GM18870 (cell line): ENCODE measurements at regions not wholly inside any gene's neighbourhood (a gene's known extent, or its start where the extent isn't known, plus 50 kb on each side); places are given as distances from the start of the nearest gene placed in this dataset.

Experiments
- ATAC-seq: cut with Tn5 transposase; IDR thresholded peaks from one replicate; pipeline ENCODE4 v1.9.1; 2021; ENCODE audit warnings: moderate library complexity; ENCODE audit not compliant: unreplicated experiment

DNA sequence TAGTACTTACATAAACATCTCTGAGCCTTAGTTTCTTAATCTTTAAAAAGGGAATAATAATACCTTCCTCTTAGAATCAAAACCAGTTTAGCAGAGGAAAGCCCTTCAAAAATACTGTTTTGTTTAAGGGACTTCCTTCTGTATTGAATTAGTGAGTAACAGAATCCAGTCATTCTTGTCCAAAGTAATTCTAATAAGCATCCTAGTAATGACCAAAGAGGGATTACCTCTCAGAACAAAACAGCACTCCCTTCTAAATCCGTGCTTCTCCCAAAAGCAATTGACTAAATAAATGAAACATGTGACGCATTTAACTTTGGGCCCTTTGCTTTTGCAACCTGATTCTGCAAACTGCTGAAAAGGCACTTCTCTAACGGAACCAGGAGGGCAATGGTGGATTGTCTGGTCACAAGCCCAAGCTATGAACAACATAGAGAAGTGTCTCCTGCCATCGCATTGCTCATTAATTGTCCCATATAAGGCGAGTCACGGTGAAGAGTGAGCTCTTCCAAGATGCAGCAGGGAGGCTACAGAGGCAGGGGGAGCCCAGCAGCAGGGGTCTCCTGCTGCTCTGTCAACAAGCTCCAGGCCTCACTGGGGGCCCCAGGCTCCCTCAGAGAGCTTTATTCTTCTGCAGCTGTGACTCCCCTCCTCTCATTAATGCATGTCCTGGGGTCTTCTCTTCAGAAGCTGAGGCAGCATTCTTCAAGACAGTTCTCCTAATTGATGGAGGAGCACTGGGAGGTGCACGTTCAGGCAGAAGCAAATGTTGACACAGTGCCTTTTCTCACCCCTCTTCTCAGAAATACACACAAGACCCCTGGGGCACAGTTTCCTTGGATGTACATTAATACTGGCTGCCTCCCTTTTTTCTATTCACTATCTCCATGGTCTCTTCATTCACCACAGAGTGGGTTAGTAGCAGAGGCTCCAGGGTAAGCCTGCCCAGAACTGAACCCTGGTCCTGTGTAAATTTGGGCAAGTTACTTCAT, 419.6 kb upstream of the RASGEF1B start:
- ATAC-seq: no peak

- no peak for ATAC-seq
Measured at GRCh38 chr4:81884986-81885385, 413.3 kb upstream of the RASGEF1B start.

- ATAC-seq: no peak
Measured at GRCh38 chr4:81883530-81884450, 412.1 kb upstream of the RASGEF1B start.

GRCh38 chr4:81883004-81883403, 411.3 kb upstream of the RASGEF1B start:
- ATAC-seq: no peak

GRCh38 chr4:81881855-81882621, 410.3 kb upstream of the RASGEF1B start:
- no peak for ATAC-seq

DNA sequence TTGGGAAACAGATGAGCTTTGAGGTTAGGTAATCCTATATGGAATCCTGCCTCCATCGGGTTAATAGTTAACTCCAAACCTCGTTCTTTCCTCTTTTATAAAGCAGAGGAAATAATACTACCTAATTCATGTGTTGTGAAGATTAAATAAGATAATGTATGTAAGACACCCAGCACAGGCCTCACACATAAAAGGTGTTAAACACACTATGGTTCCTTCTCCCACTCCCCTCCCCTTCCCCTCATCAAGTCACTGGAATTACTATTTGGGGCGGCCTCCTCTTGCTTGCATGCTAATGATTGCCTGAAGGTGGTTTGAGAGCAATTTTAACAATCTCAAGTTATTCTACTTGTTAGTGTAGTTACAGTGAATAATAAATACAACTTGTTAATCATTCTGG, 404.4 kb upstream of the RASGEF1B start:
- no peak for ATAC-seq

GRCh38 chr4:81874661-81875515, 403.2 kb upstream of the RASGEF1B start:
- no peak for ATAC-seq

DNA sequence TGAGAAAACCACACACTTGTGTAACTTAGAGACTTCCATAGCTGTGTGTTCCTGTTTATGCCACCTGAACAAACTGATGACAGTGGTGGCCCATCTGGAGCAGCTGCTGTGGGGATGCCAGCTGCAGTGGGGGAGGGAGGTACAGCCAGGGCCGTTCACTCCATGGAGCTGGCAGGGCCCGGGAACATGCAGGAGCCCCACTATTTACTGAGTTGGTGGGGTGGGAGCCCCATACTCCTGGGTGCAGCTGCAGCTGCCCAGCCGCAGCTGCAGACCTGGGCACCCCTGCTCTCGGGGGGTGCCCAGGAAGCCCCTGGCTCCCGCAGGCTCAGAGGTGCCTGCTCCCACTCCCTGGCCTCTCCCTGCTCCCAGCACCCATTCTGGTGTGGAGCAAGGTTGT, 398.6 kb upstream of the RASGEF1B start:
- no peak for ATAC-seq

DNA sequence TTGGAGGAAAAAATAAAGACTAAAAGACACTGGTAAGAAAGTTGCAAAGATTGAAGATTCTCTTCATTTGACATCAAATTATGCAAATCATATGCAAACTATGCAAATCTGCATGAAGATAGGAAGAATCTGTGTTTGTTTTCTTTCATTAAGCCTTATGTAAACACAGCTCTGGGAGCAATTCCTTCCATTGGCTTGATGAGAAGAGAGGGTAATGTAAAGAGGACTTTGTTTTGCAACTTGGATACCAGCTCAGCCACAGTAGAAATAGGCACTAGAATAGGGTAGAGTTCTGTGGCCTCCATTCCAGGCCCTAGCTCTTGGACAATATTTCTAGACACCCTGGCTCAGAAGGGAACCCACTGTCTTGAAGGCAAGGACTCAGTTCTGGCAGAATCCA, 388.4 kb upstream of the RASGEF1B start:
- no peak for ATAC-seq

GRCh38 chr4:81854406-81854805, 382.7 kb upstream of the RASGEF1B start:
- ATAC-seq: no peak

GRCh38 chr4:81852031-81852715, 380.5 kb upstream of the RASGEF1B start:
- no peak for ATAC-seq

- no peak for ATAC-seq
Measured at GRCh38 chr4:81850701-81851100, 379.0 kb upstream of the RASGEF1B start.

DNA sequence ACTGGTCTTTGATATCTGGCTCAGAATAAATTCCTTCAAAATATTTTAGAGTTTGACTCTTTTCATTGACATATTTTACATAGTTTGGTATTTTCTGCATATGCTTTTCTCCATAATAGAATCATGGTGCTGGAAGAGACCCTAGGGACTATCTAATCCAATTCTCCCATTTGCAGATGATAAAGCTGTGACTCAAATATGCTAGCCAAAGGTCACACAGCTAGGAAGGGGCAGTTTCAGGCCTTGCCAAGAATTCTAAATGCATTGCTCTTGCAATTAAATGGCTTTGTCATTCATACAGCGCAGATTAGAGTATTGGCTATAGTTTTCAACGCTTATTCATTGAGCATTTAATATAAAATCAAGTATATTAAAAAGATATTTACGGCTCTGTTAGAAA, 374.1 kb upstream of the RASGEF1B start:
- ATAC-seq: no peak

DNA sequence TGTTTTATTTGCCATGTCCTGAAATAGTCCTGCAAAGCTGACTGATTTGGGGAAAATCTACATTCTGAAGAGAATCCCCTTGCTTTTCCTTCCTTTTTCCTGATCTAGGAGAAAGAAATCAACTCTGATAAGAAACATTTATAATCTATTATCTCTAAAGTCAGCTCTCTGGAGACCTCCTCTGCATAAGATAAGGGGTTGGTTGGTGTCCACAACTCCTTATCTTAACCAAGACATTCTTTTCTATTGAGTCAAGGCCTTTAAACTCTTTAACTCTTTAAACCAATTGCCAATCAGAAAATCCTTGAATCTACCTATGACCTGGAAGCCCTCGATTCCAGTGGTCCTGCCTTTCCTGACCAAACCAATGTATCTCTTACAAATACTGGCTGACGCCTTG, 373.6 kb upstream of the RASGEF1B start:
- no peak for ATAC-seq

GRCh38 chr4:81844717-81845116, 373.0 kb upstream of the RASGEF1B start:
- peak; percentile 80 for ATAC-seq

GRCh38 chr4:81839347-81840042, 367.8 kb upstream of the RASGEF1B start:
- ATAC-seq: peak; percentile 72

DNA sequence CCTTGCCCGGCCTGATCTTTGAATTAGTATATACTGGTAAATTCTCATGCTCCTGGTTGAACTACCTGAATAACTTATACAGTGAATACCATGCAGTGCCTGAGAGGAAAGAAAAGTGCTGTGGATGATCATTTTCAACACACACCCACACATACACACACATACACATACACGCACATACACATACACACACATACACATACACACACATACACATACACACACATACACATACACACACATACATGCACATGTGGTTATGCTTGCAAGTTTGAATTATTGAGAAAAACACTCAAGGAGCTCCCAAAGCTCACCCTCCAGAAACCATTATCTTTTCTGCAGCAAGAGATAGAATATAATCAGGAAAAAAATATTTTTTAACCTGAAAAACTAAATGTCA, 366.9 kb upstream of the RASGEF1B start:
- no peak for ATAC-seq

GRCh38 chr4:81836716-81837115, 365.0 kb upstream of the RASGEF1B start:
- no peak for ATAC-seq

DNA sequence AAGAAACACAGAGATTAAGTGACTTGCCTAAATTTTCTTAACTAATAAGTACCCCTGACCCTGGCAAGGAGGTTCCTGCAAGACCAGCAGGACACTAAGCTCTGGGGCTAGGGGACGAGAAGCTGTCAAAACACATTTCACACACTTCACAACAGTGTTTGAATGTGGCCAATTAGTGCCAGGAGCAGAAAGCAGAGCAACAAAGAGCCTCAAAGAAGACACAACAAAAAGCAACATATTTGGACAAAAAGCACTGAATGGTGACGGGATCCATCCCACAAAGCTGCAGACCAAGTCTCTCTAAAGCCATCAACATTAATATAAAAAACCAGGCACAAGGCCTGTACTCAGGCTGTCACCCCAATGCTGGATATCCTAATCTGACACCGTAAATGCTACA, 361.9 kb upstream of the RASGEF1B start:
- no peak for ATAC-seq
